ENCODE measurements at regions not wholly inside any gene's neighbourhood (a gene's known extent, or its start where the extent isn't known, plus 50 kb on each side); places are given as distances from the start of the nearest gene placed in this dataset.

GRCh38 chr11:39304586-39304985, 2154.9 kb downstream of the LRRC4C start:
- DNase-seq (ENCODE audit: low read depth in 1 of 2, low spot score in 1 of 2), result no peak

DNA sequence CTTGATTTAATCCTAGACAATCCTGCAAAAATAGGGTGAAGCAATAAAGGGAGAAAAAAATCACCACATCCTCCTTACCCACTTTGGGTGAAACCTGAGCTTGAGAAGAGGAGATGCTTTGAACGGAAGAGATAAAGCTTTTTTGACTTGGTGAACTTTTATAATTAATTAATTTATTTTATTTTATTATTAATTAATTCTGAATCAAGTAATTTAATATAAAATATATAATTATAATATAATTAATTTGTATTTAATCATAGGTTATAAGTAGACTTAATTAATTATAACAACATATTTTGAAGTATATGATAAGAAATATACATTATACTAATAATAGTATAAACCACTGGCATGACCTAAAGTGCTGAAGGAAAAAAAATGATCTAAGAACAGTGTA, 2164.8 kb downstream of the LRRC4C start:
- no peak for DNase-seq (ENCODE audit: low read depth in 1 of 2, low spot score in 1 of 2)

- DNase-seq (ENCODE audit: low read depth in 1 of 2, low spot score in 1 of 2), result no peak
These were observed 2171.4 kb downstream of the LRRC4C start for GRCh38 chr11:39288011-39288410.

- DNase-seq (ENCODE audit: low read depth in 1 of 2, low spot score in 1 of 2), result no peak
These were observed 2191.2 kb downstream of the LRRC4C start for GRCh38 chr11:39268176-39268690.

GRCh38 chr11:39255648-39256047, 2203.8 kb downstream of the LRRC4C start:
- DNase-seq (ENCODE audit: low read depth in 1 of 2, low spot score in 1 of 2), result no peak

- no peak for DNase-seq (ENCODE audit: low read depth in 1 of 2, low spot score in 1 of 2)
These were observed 2209.7 kb downstream of the LRRC4C start for GRCh38 chr11:39249566-39250365.

GRCh38 chr11:39247570-39248137, 2211.8 kb downstream of the LRRC4C start:
- DNase-seq (ENCODE audit: low read depth in 1 of 2, low spot score in 1 of 2), result no peak

- DNase-seq (ENCODE audit: low read depth in 1 of 2, low spot score in 1 of 2), result no peak
These were observed 2219.9 kb downstream of the LRRC4C start for GRCh38 chr11:39239553-39239952.

DNA sequence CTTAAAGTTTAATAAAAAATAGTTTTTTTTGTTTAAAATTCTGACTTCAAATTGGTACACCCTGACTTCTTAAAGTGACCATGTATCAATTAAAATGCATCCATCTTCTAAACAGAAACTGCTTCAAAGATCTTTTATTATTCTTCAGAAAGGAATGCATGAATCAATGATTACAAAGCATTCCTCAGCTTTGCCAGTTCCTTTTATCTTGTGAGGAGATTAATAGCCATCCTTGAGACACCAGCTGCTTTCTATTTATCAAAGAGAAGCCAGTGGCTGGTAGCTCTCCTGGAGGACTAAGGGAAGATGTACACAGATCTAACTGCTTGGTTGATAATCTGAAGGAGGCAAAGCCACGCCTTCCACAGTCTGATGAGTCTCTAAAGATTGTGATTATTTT, 2222.5 kb downstream of the LRRC4C start:
- DNase-seq (ENCODE audit: low read depth in 1 of 2, low spot score in 1 of 2), result no peak

DNA sequence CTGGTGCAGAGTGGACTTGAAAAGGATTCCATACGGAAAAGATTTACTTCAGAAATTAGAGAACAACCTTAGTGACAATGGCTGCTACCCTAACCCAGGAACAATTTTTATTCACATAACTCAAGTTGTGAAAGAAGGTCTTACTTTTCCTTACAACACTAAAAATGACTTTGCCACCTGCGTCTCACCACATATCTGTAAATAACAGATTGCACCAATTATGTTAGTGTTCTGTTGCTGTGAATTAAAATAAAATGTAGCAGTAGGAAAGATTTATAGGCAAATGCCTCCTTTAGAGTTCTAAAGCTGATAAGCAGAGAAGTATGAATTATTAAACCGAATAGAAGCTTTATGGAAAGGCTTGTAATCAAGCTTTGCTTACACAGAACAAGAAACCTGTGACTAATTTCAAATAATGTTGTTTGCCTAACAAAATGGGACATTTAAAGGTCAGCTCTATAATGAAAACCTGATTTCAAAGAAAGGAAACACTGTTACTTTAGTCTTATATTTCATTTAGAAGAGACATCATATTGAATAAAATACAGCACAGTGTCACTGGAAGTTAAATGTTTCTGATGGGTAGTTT, 2237.8 kb downstream of the LRRC4C start:
- no peak for DNase-seq (ENCODE audit: low read depth in 1 of 2, low spot score in 1 of 2)

- no peak for DNase-seq (ENCODE audit: low read depth in 1 of 2, low spot score in 1 of 2)
These were observed 2238.8 kb downstream of the LRRC4C start for GRCh38 chr11:39220501-39221230.

DNA sequence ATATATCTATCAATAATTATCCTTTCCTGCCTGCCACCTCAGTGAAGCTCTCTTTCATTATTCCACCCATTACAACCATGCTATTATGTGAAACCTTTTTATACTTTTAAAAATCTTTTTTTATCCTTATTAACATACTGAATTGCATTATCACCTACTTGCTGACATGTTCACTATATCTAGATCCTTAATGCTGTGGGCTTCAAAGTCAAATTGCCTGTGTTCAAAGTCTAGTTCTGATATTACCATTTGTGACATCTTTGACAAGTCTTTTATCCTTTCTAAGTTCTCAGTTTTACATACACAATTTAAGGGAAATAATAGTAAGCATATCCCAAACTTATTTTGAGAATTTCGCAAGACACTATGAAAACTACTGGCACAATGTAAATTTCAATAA, 2239.4 kb downstream of the LRRC4C start:
- DNase-seq (ENCODE audit: low read depth in 1 of 2, low spot score in 1 of 2), result no peak

- no peak for DNase-seq (ENCODE audit: low read depth in 1 of 2, low spot score in 1 of 2)
These were observed 2249.5 kb downstream of the LRRC4C start for GRCh38 chr11:39209981-39210380.

DNA sequence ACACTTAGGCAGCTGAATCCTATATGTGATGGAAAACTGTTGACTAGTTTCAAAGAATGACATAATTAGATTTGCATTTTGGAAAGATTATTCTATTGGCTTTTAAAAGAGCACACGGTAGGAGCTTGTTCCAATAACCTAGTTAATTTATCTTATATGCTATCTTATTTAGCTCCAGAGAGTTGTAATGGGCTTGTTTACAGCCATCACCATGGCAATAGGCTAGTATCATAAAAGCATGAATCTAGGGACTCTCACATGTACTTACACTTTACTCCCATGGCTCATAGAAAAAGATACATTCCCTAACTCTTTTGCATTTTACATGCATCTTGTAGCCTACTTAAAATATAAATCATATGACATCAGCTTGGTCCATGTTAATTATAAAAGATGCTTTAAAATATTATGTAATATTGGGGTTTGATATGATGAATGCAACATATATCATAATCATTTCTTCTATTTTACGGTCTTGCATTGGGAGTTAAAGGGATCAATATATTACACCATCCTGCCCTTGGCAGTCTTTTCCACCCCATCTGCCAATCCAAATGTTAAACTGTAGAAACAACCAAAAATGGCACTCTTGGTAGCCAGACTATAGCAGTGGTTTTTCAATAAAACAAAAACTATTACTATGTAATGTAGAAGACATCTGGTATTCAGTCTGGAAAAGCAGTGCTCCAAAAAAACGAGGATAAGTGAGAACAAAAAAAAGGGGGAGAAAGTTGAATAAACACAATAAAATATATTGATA, 2254.0 kb downstream of the LRRC4C start:
- DNase-seq (ENCODE audit: low read depth in 1 of 2, low spot score in 1 of 2), result no peak

DNA sequence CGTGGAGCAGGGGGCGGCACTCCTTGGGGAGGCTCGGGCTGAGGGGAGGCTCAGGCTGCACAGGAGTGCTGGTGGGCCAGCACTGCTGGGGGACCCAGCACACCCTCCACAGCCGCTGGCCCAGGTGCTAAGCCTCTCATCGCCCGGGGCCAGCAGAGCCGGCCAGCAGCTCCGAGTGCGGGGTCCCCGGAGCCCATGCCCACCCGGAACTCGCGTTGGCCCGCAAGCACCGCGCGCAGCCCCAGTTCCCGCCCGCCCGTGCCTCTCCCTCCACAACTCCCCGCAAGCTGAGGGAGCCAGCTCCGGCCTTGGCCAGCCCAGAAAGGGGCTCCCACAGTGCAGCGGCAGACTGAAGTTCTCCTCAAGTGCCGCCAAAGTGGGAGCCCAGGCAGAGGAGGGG, 2266.8 kb downstream of the LRRC4C start:
- no peak for DNase-seq (ENCODE audit: low read depth in 1 of 2, low spot score in 1 of 2)

DNA sequence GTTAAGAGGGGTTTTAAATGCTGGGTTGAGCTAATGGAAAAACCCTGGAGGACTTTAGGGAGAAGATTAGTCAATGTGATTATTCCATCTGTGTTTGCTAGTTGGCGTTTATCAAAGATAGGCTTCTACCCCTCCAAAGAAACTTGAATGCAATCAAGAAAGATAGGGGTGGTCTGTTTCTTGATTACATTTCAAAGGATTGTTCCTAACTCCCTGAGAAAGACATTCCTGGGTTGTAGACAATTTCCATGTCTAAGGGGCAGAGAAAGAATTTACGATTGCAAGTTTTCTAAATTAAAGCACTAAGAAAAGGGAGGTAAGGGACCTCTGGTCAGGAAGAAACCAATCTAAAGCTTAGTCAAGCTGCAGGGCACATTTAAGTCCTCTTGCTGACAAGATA, 2268.7 kb downstream of the LRRC4C start:
- no peak for DNase-seq (ENCODE audit: low read depth in 1 of 2, low spot score in 1 of 2)

GRCh38 chr11:39177678-39178077, 2281.8 kb downstream of the LRRC4C start:
- no peak for DNase-seq (ENCODE audit: low read depth in 1 of 2, low spot score in 1 of 2)

- no peak for DNase-seq (ENCODE audit: low read depth in 1 of 2, low spot score in 1 of 2)
These were observed 2284.5 kb downstream of the LRRC4C start for GRCh38 chr11:39174965-39175364.

GRCh38 chr11:39174196-39174595, 2285.3 kb downstream of the LRRC4C start:
- DNase-seq (ENCODE audit: low read depth in 1 of 2, low spot score in 1 of 2), result no peak

DNA sequence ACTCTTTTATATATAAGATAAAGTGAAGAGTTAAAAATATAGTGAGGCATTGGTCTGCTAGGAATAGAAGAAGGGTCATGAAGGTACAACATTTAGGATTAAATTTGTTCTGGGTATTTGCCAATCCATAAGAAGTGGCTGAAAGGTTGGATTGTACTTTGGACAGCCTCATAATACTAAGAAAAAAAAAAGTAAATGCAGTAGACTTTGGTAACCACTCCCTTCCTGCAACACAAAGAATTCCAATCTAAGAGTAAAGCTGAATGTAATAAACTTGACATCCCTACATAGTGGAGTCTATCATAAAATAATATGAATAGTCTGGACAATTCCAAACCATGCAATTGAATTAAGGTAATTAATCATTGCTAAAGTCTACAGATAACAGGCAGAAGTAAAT, 2294.4 kb downstream of the LRRC4C start:
- no peak for DNase-seq (ENCODE audit: low read depth in 1 of 2, low spot score in 1 of 2)

- DNase-seq (ENCODE audit: low read depth in 1 of 2, low spot score in 1 of 2), result no peak
These were observed 2310.2 kb downstream of the LRRC4C start for GRCh38 chr11:39149214-39149613.
